HG03196 (cell line): ENCODE measurements at regions not wholly inside any gene's neighbourhood (a gene's known extent, or its start where the extent isn't known, plus 50 kb on each side); places are given as distances from the start of the nearest gene placed in this dataset.

Experiments
- ATAC-seq: cut with Tn5 transposase; IDR thresholded peaks from one replicate; pipeline ENCODE4 v1.9.1; 2021; ENCODE audit not compliant: unreplicated experiment

DNA sequence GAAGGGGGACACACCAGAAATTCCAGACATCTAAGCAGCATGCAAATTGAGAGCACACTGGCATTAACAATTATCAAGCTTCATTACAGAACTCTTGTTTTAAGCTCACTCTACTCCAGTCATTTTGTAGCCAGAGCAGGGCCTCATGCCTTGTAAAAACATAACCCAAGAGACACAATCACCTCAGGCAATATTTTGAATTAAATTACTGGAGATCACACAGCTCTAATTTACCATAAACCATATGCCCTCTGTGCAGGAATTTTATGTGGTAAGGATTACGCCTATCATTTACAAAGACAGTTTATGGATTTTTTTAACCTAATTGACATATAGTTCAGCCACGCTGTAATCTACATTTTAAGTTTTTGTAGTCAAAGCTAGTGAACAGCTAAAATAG lies 414.1 kb upstream of the DDI1 start:
- ATAC-seq, result no peak

GRCh38 chr11:103623933-103624332 lies 412.5 kb upstream of the DDI1 start:
- ATAC-seq, result no peak

GRCh38 chr11:103624708-103625623 lies 411.5 kb upstream of the DDI1 start:
- no peak for ATAC-seq

GRCh38 chr11:103625624-103625965 lies 410.8 kb upstream of the DDI1 start:
- no peak for ATAC-seq

DNA sequence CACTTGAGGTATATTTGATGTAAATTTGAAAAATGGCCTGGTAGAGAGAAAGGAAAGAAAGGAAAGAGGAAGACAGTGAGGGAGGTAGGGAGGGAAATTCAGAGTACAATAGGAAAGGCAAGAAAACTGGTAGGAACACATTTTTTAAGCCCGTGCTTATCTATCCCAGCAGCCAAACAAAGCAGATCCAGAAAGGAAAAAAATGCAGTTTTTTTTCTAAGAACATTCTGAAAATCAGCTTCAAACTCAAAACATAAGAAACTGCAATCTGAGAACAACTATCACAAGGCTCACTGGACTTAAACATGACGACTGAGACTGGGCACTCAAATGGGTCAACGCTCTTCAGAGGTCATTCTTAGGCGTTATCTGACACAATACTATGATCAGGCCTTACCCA lies 408.3 kb upstream of the DDI1 start:
- no peak for ATAC-seq

GRCh38 chr11:103631841-103632240 lies 404.6 kb upstream of the DDI1 start:
- no peak for ATAC-seq

- ATAC-seq, result no peak
These were observed 403.2 kb upstream of the DDI1 start for GRCh38 chr11:103633068-103633788.

DNA sequence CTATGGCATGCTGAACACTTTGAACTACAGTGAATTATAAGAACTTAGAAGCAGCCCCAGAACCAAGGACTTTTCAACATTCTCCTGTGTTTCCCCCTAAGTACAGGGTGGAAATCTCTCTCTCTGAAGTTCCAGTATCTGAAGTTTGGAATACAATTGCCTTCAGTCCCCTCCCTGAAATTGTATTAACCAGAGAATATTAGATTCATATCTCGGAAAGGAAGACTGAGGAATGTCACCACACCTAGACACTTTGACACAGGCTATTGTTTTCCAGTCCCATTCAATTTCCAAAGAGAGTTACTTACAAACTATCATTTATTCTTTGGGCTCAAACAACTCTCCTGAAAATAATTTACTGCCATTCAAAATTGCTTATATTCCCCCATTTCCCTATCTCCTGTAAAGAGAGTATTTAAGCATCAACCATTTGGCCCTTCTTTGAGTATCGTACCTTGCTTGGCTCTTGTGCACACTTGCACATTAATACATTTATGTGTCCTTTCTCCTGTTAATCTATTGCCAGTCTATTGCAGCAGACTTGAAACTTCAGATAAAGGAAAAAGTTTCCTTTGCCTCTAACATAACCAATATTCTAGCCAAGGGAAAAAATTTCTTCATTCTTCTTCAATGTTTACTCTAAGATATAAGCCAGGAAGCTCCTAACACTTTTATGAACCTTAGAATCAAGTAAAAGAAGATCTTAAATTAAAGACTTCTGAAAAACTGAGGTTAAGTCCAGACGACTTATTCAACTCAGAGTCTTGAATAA lies 402.4 kb upstream of the DDI1 start:
- no peak for ATAC-seq

DNA sequence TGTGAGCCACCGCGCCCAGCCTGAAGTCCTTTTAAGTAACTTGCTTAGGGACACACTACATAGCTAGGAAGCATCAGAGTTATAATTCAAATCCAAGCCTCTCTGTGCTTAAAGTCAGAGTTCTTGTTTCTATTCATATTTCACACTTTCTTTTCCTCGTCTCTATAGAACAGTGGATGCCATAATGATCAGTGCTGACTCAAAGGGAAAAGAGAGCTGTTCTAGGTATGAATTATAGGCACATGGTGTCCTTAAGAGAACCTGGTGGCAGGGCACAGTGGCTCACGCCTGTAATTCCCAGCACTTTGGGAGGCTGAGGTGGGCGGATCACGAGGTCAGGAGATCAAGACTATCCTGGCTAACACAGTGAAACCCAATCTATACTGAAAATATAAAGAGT lies 400.2 kb upstream of the DDI1 start:
- ATAC-seq, result no peak

GRCh38 chr11:103637295-103637694 lies 399.1 kb upstream of the DDI1 start:
- no peak for ATAC-seq

DNA sequence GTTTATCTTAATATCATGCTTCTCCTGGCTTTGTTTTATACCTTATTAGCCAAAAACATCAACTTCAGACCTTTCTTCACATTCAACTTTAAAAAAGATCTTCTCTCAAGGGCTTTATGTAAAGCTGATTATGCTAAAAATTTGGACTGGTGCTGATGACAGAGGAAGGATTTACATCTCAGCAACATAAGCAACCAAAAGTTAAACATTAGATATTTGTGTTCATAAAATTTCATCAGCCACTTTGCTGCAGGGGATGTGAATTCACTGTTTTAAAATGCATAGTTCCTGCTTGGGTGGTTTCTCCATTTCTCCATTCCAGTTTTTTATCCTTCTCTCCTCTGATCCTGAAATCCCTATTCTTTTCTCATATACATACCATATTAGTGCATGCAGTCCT lies 398.6 kb upstream of the DDI1 start:
- no peak for ATAC-seq

DNA sequence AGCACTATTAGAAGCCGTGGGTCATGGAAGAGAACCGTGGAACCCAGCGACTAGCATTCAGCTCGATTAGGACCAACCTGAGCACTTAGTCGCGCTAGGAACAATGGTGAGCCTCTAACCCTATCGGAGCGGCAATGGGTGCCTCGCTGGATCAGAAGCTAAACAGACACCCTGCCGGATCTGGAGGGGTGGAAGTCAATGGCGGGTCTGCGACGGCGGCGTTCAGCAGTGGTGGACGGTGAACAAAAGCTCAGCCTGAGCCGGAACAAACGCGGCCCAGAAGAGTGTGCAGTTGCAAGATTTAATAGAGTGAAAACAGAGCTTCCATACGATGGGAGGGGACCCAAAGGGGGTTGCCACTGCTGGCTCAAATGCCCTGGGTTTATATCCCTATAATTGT lies 391.8 kb upstream of the DDI1 start:
- ATAC-seq, result no peak

DNA sequence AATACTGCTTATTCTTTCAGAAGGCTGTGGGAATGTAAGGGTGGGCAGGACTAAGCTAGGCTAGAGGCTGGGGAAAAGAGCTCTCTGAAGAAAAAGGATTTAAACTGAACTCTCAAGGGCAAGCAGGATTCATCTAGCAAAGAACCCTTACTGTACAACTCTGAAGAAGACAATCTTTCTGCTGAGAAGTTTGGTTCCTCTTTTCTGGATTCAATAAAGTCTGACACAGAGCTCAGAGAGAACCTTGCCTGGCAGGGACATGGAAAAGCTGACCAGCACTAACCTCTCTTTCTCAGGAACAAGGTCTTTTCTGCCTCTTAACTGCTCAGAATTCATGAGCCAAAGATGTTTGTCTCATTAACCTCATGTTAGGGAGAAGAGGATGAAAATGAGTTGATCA lies 388.4 kb upstream of the DDI1 start:
- no peak for ATAC-seq

DNA sequence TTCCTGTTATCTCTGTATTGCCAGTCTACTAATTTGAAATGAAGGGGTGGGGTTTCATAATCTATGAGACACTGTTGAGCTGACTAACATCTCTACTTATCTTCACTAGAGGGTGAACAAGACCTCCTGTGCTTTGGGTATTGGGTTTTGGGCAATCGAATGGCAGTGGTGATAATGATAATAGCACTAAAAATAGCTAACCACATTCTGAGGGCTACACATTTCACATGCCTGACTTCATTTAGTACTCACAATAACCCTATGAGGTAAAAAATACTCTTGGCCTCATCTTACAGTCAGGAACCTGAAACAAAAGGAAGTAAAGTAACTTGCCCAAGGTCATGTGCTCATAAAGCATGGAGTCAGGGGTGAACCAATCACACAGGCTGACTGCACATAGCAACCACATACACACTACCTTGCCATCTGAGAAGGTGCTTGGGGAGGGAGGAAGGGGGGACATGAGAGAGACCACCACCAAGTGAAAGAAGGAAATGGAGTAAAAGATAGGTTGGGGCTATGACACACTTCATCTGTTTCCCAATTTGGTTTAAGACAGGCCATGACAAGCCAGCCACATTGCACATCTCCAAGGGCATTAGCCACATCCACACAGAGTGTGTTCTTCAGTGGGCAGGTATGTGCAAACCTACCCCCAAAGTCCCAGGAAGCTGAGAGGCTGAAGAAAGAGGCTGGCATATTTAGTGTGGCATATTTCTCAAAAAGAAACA lies 387.6 kb upstream of the DDI1 start:
- no peak for ATAC-seq

GRCh38 chr11:103649401-103649895 lies 387.0 kb upstream of the DDI1 start:
- ATAC-seq, result no peak

DNA sequence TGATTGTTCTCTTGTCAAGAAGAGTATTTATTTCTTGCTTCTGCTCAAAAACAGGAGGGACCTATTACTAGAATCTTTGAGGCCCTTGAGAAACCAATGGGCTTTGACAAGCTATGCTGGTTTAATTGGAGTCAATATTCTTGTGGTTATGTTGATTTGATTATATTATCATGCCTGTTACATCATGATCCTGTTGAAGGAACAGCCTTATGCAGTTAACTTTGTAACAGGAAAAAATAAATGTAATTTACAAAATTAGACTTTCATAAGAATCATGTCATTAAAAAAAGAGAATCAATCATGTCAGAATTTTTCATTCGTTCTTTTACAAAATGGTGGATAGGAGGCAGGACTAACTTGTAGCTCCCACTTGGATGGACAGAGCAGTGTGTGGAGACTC lies 386.1 kb upstream of the DDI1 start:
- ATAC-seq, result no peak

- ATAC-seq, result no peak
These were observed 385.0 kb upstream of the DDI1 start for GRCh38 chr11:103651341-103651998.

DNA sequence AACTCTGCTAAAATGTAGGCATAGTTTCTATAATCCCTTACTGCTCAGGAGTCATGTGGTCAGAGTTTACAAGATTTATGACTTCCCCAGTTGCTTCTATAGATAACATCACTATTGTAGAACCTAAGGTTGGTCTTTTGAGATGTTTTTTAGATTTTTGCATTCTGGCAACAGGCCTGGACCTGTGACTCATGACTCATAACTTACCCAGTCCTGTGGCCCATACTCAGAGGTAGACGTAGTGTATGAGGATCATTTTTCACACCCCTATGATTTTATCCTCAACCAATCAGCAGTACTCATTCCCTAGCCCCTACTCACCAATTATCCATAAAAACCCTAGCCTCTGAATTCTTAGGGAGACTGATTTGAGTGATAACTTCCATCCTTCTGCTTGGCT lies 384.4 kb upstream of the DDI1 start:
- ATAC-seq, result no peak

GRCh38 chr11:103656382-103656781 lies 380.1 kb upstream of the DDI1 start:
- no peak for ATAC-seq

- ATAC-seq, result no peak
These were observed 377.2 kb upstream of the DDI1 start for GRCh38 chr11:103659206-103659618.
